ENCODE measurements at regions not wholly inside any gene's neighbourhood (a gene's known extent, or its start where the extent isn't known, plus 50 kb on each side); places are given as distances from the start of the nearest gene placed in this dataset.

DNA sequence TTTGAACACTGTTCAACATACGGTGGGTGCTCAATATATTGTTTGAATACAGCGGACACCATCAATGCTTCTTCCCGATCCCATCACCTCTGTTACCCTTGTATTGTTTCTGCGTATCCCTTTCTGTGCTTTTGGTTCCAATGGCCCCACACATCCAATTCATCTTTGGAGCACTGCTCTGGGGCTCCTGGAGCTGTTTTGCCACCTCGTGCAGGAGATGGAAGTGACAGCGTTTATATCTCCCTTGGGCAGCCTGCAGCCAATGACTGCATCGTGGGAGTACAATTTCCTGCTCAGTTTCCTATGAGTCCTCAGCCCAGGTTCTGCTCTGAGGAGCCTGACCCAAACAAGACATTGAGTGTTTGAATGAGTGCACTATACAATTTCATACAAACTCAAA, 50.2 kb upstream of the PIK3CG start:
- TF ChIP-seq, protein P1, sequence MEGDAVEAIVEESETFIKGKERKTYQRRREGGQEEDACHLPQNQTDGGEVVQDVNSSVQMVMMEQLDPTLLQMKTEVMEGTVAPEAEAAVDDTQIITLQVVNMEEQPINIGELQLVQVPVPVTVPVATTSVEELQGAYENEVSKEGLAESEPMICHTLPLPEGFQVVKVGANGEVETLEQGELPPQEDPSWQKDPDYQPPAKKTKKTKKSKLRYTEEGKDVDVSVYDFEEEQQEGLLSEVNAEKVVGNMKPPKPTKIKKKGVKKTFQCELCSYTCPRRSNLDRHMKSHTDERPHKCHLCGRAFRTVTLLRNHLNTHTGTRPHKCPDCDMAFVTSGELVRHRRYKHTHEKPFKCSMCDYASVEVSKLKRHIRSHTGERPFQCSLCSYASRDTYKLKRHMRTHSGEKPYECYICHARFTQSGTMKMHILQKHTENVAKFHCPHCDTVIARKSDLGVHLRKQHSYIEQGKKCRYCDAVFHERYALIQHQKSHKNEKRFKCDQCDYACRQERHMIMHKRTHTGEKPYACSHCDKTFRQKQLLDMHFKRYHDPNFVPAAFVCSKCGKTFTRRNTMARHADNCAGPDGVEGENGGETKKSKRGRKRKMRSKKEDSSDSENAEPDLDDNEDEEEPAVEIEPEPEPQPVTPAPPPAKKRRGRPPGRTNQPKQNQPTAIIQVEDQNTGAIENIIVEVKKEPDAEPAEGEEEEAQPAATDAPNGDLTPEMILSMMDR (IDR thresholded peaks at IDR 0.05) = no peak
- TF ChIP-seq, protein P2, sequence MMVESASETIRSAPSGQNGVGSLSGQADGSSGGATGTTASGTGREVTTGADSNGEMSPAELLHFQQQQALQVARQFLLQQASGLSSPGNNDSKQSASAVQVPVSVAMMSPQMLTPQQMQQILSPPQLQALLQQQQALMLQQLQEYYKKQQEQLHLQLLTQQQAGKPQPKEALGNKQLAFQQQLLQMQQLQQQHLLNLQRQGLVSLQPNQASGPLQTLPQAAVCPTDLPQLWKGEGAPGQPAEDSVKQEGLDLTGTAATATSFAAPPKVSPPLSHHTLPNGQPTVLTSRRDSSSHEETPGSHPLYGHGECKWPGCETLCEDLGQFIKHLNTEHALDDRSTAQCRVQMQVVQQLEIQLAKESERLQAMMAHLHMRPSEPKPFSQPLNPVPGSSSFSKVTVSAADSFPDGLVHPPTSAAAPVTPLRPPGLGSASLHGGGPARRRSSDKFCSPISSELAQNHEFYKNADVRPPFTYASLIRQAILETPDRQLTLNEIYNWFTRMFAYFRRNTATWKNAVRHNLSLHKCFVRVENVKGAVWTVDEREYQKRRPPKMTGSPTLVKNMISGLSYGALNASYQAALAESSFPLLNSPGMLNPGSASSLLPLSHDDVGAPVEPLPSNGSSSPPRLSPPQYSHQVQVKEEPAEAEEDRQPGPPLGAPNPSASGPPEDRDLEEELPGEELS (CRISPR knock-in tag; IDR thresholded peaks at IDR 0.05) = no peak
